ENCODE measurements at regions not wholly inside any gene's neighbourhood (a gene's known extent, or its start where the extent isn't known, plus 50 kb on each side); places are given as distances from the start of the nearest gene placed in this dataset.

DNA sequence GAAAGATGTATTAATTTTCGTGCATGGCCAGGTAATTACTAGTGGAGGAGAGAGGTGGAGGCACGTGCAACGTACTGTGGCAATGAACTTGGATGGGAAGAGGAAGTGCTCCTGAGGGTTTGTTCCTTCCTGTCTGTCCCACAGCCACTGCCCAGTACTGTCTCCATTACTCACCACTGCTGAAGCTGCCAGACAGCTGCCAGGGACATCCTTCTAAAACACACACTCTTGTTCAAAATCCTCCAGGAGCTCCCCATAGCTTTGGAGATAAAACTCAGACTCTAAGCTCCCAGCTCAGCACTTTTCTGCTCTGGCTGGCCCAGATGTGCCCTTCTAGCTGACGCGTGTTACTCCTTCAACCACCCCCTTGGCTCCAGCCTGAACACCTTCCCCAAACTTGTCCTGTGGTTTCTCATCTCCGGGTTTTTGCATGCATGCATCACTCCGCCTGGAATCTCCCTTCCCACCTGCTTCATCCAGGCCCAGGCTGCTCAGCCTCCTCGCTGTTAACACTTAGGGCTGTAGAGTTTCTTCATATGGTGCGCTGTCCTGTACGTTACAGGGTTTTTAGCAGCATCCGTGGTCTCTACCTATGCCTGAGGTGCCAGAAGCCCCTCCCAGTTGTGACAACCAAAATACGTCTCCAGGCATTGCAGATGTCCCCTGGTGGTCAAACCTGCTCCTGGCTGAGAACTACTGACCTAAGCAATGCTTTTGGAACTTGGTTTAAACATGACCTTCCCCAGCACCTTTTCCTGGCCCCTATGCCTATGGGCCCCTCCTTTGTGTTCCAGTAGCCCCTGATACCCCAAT, 69.5 kb downstream of the C11orf91 start:
- ATAC-seq (ENCODE audit: low read depth) = no peak
- no peaks in the 10 kb centered on the region for H3K36me3 ChIP-seq (replicated peaks in 1 of 2; ENCODE audit: control extremely low read depth in 1 of 2, control insufficient read depth in 1 of 2, extremely low read depth in 1 of 2, insufficient read depth in 2 of 2, low read length in 1 of 2)
- DNase-seq = no peak
- H2AFZ ChIP-seq (ENCODE audit: insufficient read depth, low read depth, low read length, poor library complexity, severe bottlenecking) = no peak overlapping the region
- no peak overlapping the region for H3K4me3 Mint-ChIP-seq
- H3K4me1 Mint-ChIP-seq = no peaks in the 10 kb centered on the region
- H3K9ac ChIP-seq (ENCODE audit: low read length) = no peak overlapping the region
- no peak for TF ChIP-seq EZH2 (IDR thresholded peaks at IDR 0.05; ENCODE audit: borderline replicate concordance, insufficient read depth, low read depth, low read length, poor library complexity, severe bottlenecking)
- TF ChIP-seq, protein P1, sequence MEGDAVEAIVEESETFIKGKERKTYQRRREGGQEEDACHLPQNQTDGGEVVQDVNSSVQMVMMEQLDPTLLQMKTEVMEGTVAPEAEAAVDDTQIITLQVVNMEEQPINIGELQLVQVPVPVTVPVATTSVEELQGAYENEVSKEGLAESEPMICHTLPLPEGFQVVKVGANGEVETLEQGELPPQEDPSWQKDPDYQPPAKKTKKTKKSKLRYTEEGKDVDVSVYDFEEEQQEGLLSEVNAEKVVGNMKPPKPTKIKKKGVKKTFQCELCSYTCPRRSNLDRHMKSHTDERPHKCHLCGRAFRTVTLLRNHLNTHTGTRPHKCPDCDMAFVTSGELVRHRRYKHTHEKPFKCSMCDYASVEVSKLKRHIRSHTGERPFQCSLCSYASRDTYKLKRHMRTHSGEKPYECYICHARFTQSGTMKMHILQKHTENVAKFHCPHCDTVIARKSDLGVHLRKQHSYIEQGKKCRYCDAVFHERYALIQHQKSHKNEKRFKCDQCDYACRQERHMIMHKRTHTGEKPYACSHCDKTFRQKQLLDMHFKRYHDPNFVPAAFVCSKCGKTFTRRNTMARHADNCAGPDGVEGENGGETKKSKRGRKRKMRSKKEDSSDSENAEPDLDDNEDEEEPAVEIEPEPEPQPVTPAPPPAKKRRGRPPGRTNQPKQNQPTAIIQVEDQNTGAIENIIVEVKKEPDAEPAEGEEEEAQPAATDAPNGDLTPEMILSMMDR (IDR thresholded peaks at IDR 0.05) = no peak
- no peak overlapping the region for H3K27ac ChIP-seq (ENCODE audit: low read length in 2 of 2)
- intact Hi-C loops (cut with micrococcal nuclease) = no loop called here
- peaks cover 0 to 4% (median 0%) of the 10 kb centered on the region in 4 experiments for H3K27me3 ChIP-seq (replicated peaks in 1 of 4; ENCODE audit: control extremely low read depth in 1 of 4, control insufficient read depth in 3 of 4, insufficient read depth in 4 of 4, low read length in 3 of 4)
- WGBS (ENCODE audit: insufficient coverage) = 91% methylated on average over 10 of the region's 12 CpGs
- no peaks in the 10 kb centered on the region for H3K79me2 ChIP-seq (ENCODE audit: control insufficient read depth, insufficient read depth, low read length)
- H3K4me2 ChIP-seq (replicated peaks; ENCODE audit: low read depth, low read length, poor library complexity, severe bottlenecking) = no peak overlapping the region
- peaks cover 22% of the 10 kb centered on the region for H3K27me3 Mint-ChIP-seq
- H4K20me1 ChIP-seq (ENCODE audit: control insufficient read depth, insufficient read depth, low read length, poor library complexity, severe bottlenecking) = no peaks in the 10 kb centered on the region
- peaks cover 0 to 7% (median 0%) of the 10 kb centered on the region in 3 donors for H3K9me3 ChIP-seq (ENCODE audit: control extremely low read depth in 1 of 3, control insufficient read depth in 2 of 3, insufficient read depth in 1 of 3, low read length in 2 of 3)
- no peak overlapping the region for H3K4me3 ChIP-seq (ENCODE audit: control extremely low read depth in 1 of 5, extremely low read depth in 1 of 5, insufficient read depth in 1 of 5, low read depth in 2 of 5, low read length in 4 of 5)
- H3K27ac Mint-ChIP-seq = no peak overlapping the region
- CTCF ChIA-PET = no interaction called here
- H3K9me3 Mint-ChIP-seq (ENCODE audit: insufficient read depth) = no peaks in the 10 kb centered on the region
- POLR2A ChIA-PET = no interaction called here
- H3K4me1 ChIP-seq (ENCODE audit: control insufficient read depth in 2 of 2, insufficient read depth in 2 of 2, low read length in 2 of 2) = no peaks in the 10 kb centered on the region

- Histone ChIP-seq H3K9ac (ENCODE audit: low read length) (no peak overlapping the region), H3K27me3 (replicated peaks in 1 of 4; ENCODE audit: control extremely low read depth in 1 of 4, control insufficient read depth in 3 of 4, insufficient read depth in 4 of 4, low read length in 3 of 4) (peaks cover 0 to 3% (median 0%) of the 10 kb centered on the region in 4 experiments), H3K4me1 (ENCODE audit: control insufficient read depth in 2 of 2, insufficient read depth in 2 of 2, low read length in 2 of 2) (no peaks in the 10 kb centered on the region), H3K27ac (ENCODE audit: low read length in 2 of 2) (no peak overlapping the region), H3K36me3 (replicated peaks in 1 of 2; ENCODE audit: control extremely low read depth in 1 of 2, control insufficient read depth in 1 of 2, extremely low read depth in 1 of 2, insufficient read depth in 2 of 2, low read length in 1 of 2) (no peaks in the 10 kb centered on the region), H3K4me3 (ENCODE audit: control extremely low read depth in 1 of 5, extremely low read depth in 1 of 5, insufficient read depth in 1 of 5, low read depth in 2 of 5, low read length in 4 of 5) (no peak overlapping the region), H3K79me2 (ENCODE audit: control insufficient read depth, insufficient read depth, low read length) (no peaks in the 10 kb centered on the region), H4K20me1 (ENCODE audit: control insufficient read depth, insufficient read depth, low read length, poor library complexity, severe bottlenecking) (no peaks in the 10 kb centered on the region), H2AFZ (ENCODE audit: insufficient read depth, low read depth, low read length, poor library complexity, severe bottlenecking) (no peak overlapping the region), H3K4me2 (replicated peaks; ENCODE audit: low read depth, low read length, poor library complexity, severe bottlenecking) (no peak overlapping the region), H3K9me3 (ENCODE audit: control extremely low read depth in 1 of 3, control insufficient read depth in 2 of 3, insufficient read depth in 1 of 3, low read length in 2 of 3) (peaks cover 0 to 3% (median 0%) of the 10 kb centered on the region in 3 donors)
- Mint-ChIP-seq H3K4me3 (no peak overlapping the region), H3K9me3 (ENCODE audit: insufficient read depth) (no peaks in the 10 kb centered on the region), H3K27ac (no peak overlapping the region), H3K4me1 (no peaks in the 10 kb centered on the region), H3K27me3 (peaks cover 3% of the 10 kb centered on the region)
- CTCF ChIA-PET = no interaction called here
- POLR2A ChIA-PET = no interaction called here
- TF ChIP-seq EZH2 (IDR thresholded peaks at IDR 0.05; ENCODE audit: borderline replicate concordance, insufficient read depth, low read depth, low read length, poor library complexity, severe bottlenecking) = no peak
- TF ChIP-seq, protein P1 (IDR thresholded peaks at IDR 0.05) = no peak
- DNase-seq = no peak
- intact Hi-C loops (cut with micrococcal nuclease) = no loop called here
- no peak for ATAC-seq (ENCODE audit: low read depth)
These were observed 76.5 kb downstream of the C11orf91 start for GRCh38 chr11:33624083-33624482.

Data from B cell (primary cell).